Activated T-cell treated with anti-CD3 and anti-CD28 coated beads for 4 hours (primary cell): ENCODE measurements at regions not wholly inside any gene's neighbourhood (a gene's known extent, or its start where the extent isn't known, plus 50 kb on each side); places are given as distances from the start of the nearest gene placed in this dataset.

Experiments used
- DNase-seq: peaks from one replicate; pipeline ENCODE4 v3.0.0-alpha.2; 2020

DNA sequence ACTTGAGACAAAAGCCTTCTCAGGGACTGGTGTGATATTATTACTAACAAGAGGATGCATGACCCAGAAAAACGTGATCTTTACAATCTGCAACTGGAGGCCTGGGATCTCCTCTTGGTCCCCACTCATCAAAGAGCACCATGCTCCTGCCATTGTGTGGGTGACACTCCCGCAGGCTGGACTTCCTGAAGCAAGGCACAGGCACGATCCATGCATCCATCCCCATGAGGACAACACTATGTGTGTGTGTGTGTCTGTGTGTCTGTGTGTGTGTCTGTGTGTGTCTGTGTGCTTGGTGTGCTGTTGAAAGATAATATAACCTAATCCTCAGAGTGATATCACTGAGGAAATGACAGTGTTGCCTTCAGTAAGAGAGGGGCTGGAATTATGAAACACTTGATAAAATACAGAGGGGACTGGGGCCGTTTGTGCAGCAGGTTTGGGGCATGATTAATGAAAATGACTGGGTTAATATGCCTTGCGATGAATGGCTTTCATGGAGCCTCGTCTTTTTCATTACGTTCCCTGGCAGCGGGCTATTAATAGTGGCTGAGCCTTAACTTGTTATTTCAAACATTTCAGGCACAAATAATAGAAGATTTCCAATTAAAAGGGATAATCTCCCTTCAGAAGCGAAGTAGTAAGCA is 180.8 kb upstream of the TCERG1L start:
- DNase-seq, result no peak

DNA sequence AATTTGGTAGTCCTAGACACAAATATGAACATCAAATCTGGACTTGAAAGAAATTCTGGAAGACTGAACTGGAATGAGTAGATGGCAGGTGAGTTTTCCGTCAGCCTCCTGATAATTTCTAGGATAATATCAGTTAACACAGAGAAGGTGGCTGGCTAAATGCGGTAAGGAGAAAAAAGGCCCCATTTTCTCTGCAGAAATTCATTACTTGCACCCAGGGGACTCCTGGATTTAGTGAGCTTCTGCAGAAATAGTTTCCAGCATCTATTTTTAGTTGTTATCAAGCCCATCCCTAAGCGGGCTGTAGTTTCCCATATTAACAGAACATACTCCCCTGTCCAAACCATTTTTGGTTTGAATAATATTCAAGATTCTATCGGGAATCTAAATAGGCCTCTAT is 181.9 kb upstream of the TCERG1L start:
- DNase-seq, result no peak

DNA sequence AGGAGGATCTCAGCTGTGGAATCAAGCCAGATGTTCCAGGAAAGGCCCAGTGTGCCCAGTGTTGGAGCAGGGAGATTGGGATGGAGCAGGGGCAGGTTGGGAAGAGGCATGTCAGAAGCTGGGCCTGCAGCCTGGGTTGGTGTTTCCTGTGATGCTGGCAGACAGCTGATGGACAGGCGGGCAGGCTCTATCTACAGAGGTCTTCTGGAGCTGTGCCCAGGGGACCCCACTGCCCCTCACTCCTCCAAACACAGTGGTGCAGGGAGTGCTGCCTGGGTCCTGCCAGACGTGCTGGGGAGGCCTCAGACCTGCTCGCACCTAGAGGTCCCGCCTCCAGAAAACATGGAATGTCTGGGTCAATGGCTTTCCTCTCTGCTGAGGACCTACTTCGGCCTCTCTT is 182.9 kb upstream of the TCERG1L start:
- no peak for DNase-seq

DNA sequence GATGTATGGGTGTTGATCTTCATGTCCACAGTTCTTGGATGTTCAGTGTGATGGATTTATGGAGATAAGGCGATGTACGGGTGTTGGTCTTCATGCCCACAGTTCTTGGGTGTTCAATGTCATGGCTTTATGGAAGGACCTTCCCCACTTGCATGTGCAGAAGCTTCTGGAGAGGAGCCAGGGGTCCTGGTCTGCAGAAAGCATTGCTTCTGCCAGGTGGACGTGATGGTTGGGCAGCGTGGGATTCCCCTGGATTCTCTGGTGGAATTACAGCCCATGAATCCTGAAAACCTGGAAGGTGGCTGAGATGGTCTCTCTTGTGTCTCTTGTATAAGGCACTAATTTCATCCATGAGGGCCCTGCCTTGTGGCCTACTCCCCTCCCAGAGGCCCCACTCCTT is 183.7 kb upstream of the TCERG1L start:
- DNase-seq, result no peak

DNA sequence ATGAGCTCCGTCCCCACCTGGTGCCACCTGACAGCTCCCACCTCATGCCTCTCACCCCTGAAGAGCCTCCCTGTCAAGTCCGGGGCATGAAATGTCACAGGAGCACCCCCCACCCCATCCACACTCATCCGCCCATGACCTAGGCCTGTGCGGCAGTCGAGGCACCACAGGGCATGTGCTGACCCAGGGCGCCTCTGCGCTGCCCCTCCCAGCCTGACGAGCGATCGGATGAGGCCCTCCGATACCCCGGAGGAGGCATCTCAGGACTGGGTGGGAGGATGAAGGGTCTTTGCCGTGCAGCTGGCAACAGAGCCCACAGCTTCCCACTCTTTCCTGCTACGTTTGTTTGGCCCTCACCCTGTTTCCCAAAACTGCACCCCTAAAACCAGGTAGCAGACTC is 184.4 kb upstream of the TCERG1L start:
- DNase-seq, result no peak

DNA sequence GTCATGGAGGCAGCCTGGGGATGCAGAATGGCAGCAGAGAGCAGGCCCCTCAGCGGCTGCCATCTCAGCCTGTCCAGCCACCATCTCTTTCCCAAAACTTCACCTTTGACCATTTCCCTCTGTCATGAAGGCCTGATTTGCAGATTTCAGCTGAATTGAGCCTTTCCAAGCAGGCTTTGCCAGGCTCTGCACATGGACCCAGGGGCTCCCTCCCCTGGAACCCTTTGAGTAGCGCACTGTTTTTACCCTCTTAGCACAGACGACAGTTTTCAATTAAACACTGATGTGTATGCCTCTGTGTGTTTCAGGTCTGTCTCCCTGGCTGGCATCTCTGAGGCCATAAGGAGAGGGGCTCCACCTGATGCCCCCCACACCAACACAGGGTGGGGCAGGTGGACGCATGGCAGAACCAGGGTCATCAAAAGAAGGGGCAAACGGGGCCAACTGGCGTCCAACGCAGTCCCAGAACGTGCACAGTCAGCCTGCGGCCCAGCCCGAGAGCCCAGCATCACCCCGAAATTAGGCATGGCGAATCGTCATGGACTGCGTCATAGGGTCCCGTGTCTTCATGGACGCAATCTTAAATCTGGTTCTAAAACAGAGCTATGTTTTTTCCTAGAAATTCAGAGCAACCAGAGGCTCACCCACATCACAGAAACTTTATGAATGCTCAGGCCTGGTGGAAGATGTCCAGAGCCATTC is 185.0 kb upstream of the TCERG1L start:
- no peak for DNase-seq

DNA sequence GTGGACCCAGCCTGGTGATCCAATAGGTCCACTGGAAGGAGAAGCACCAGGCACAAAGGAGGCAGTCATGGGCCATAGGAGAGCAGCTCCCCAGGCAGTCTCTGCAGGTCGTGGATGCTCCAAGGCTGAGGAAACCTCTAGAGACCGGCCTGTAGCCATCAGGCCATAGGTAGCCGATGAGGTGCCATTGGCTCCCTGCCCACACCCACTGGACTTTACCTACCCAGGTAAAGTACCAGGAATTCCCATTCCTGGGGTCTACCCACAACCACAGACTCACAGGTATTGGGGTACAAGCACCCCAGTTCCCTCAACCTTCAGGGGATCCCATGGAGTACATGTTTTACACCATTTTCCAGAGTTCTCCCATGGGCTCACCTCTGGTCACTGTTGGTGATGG is 188.0 kb upstream of the TCERG1L start:
- no peak for DNase-seq

DNA sequence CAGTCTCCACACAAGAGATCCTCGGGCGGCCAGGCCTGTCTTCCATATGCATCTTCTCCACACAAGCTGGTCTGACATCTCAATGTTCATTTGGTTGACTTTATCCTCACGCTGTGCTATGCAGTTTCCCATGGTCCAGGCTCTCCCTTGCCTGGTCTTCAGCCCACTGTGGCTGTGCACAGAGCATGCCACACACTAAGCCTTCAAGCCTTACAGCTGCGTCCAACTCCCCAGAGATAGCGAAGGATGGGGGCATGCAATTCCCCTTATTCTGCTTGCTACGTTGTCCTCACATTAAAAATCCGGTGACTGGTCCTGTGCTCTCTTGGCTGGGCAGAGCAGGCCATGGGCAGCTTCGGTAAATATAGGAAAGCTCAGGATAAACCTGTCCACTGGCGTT is 188.7 kb upstream of the TCERG1L start:
- DNase-seq, result no peak

DNA sequence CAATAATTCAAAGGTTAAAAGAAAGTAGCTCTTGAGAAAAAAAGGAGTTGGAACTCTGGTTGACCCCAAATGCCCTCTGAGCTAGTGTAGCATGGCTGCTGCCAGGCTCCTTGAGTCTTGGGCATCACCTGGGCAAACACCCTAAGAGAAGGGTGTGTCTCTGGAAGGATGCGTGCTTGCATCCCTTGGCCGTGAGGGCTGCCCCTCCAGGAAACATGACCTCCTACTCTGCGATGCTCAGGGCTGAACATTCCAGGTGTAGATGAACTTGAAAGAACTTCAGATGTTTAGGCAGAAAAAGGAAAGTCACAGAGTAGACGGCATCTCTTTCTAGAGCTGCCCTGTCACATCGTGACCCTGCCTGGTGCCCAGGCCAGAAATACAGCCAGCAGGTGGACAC is 189.4 kb upstream of the TCERG1L start:
- no peak for DNase-seq

DNA sequence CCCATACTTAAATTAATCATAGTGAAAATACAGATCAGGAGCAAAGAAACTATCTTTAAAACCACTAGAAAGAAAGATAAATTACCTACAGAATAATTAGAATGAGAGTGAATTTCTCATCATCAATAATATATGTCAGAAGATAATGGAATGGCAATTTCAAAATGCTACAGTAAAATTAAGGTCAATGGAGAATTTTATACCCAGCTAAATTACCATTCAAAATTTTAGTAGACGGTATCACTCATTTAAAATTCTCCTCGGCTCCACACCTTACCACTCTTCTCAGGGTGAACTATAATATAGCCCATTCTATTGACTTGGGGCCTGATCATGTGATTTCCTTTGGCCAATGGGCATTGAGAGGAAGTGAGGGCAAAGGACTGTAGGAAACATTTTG is 192.5 kb upstream of the TCERG1L start:
- DNase-seq, result no peak

DNA sequence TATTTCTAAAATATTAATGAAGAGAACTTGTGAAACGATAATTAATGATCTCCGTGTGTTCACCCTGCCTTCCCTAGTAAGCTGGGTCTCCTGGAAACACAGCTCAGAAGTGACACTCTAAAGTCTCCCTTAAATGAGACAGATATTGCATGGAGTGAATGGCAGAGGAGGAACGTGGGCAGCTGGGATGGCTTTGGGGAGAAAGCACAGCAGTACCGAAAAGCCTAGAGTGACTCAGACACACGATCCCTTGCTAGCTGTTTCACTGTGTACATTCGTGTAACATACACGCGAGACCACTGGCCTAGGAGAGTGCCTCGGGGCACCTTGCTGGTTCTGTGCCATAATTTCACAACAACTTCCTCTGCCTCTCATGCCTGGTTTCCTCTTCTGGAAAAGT is 199.9 kb upstream of the TCERG1L start:
- DNase-seq, result no peak

DNA sequence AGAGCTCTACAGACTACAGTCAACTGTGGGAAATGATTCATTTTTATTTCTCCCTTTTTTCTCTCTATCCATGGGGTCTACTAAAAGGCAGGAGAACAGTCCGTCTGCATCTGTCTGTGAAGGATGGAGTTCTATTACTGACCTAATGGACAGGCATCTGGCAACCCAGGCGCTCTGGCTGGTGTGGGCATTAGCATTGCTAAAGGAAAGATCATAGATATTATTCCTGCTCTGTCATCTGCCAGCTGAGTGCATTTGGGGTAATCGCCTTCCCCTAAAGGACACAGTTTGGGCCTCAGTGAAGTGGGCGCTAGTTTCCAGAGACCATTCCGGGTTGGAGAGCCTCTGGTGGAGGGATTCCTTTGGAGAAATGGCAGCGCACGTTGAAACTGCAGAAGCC is 201.3 kb upstream of the TCERG1L start:
- DNase-seq, result no peak

DNA sequence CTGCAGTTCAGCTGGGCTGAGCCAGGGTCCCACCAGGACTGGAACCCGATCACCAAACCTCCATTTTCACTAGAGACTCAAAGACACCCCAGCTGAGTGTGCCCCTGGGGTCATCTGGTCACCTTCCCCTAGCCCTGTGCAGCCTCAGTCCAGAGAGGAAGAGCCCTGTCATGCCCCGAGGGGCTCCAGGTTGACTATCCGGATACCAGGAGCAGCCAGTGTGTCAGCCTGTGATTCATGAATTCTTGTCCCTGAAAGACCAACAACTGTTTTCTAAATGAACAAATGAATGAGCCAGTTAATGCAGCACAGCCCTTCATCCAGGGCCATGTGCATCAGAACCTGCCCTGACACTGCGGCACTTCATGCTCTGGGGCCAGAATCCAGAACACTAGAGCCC is 201.9 kb upstream of the TCERG1L start:
- no peak for DNase-seq

DNA sequence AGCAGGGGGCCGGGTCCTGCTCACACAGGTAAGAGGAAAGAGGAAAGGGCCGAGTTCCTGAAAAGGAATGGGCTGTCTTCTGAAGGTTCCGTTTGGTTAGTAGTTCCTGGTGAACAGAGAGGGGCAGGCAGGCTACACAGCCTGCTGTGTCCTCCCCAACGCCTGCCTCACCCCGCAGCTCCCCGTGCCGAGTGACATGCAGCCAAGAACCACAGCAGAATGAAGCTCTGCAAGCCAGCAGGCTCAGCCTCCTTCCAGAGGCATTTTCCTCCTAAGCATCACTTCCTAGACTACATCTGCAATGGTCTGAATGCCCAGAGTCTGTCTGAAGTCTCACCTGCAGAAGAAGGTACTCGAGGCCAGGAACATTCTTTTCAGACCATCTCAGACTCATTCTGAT is 202.4 kb upstream of the TCERG1L start:
- DNase-seq, result no peak

DNA sequence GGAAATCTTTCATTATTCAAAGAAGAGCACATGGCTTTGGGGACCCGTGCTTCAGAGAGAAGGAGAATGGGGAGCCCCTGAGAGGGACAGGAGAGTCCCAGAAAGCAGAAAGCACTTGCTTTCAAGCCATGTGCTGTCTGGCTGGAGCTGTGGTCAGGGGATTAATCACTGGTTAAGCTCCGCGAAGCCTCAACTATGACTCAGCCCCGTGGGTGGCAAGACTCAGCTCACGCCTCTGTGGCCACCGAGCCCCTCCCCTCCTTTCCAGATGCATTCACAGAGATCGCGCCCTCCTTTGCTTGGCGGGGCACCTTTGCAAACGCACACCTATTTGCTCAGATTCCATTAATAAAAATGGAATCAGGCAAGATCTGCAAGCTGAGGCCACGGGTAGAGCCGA is 202.9 kb upstream of the TCERG1L start:
- no peak for DNase-seq

DNA sequence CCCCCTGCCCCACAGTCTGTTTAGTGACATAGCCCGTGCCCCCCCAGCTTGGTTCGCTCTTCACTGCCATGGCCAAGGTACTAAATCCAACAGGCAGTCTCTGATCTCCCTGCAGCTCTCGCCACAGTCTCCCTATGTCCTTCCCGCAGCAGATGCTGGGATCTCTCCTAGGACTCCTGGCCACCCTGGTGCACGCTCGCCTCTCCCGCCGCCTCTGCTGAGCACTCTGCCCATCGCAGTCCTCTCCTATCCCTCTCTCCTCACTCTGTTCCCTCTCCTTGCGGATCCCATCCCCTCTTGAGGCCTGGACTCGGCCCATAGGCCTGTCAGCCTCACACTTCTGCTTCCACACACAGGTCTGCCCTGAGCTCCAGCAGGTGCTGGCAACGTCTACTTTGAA is 204.8 kb upstream of the TCERG1L start:
- DNase-seq, result no peak

DNA sequence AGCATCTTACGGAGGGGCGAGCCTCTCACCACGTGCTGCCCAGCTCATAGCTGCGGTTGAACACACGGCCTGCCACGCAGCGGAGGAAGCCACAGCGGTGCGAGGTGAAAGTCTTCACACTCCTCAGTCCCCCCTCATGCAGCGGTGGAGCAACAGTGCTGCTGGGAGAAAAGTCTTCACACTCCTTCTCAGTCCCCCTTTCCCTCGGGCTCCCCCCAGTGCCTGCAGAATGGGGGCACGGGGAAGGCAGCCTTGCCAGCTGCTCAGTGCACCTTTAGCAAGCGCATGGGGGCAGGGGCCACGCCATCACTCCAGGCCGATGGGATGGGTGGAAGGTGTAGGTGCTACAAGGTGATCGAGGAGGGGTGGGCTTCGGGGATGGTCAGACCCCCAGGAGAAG is 206.3 kb upstream of the TCERG1L start:
- no peak for DNase-seq

DNA sequence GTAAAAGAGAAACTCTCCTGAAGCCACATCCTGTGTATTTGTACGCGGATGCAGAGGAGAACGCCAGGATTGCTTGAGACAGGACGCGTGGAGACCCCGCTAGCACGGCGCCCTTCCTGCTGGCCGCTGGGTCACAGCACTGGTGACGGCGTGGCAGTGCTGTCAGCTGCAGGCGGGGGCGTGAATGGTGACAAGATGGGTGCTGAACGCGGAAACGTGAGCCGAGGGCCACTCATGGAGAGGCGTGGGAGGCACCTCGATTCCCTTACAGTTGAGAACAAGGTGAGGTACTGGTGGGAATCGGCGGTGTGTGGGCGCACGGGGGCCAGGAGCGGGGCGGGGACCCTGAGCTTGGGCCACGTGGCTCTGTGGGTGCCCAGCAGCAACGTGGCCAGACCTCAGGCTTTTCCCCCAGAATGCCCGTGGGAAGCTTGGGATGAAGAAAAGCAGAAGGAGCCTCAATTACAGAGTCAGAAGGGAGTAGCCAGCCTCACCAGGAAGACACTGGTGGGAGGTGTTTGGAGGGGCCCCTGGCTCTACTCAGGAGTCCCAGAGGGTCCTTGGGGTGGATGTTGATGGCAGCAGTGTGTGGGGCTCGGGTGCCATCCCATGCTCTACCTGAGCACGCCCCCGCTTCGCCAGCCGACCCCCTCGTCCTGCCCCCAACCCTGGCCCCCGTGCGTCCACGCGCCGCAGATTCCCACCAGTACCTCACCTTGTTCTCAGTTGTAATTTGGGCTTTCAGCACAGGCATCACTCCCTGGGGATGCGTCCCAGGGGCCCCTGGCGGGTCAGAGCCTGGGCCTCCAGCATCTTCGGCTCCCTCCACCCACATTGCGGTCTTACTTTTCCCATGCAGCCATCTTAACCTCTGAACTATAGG is 208.4 kb upstream of the TCERG1L start:
- no peak for DNase-seq

DNA sequence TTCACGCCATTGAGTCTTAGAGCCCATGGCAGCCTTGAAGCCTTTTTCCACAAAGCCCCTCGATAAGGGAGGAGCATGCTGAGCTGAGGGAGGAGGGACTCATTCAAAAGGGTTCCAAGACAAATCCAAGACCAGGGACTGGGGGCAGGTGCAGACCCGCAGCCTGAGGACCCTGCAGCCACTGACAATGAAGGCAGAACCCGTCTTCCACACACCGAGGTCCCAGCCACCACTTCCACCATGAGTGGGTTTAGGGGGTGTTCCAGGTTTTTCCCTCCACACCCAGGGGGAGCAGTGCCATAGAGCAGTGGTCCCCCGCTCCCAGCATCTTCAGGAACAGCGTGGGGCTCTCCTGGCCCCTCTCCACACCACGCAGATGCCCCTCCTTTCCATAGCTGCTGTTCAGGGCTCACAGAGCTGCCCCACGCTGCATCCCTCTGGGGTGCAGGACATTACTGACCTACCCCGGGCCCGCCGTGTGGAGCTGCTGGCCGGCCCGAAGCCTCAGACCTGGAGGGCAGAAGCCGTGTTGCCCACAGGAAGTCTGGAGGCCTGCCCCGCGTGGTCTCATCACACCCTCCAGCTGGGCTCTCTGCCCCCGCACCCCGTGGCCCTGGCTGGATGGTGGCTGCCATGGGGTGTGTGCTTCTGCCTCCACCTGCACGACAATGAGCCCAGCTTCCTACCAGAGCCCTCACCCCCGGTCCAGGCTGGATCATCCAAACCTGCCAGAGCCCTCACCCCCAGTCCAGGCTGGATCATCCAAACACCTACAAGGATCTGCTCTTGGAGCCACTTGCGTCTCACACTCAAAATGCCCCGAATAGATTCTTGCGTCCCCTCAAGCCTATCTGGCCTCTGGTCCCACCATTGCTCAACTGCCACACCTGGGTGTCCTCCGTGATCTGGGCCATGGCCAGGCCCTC is 220.0 kb upstream of the TCERG1L start:
- no peak for DNase-seq

DNA sequence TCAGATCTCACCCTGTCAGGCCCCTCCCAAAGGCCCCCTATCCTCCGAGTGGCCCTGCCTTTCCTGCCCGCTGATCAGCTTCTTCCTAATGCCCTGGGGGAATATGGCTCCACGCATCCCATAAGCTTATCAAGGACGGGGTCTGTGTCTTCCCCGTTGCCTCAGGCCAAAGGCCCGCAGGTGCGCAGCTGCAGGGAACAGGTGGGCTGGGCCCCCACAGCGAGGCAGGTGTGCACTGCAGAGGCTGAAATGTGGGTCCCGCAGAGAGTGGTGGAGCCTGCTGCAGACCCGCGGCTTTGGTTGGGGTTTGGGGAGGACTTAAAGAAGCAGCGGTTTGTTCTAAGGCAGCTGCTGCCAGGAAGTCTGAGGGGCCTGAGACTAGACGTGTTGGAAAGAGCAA is 220.8 kb upstream of the TCERG1L start:
- no peak for DNase-seq

DNA sequence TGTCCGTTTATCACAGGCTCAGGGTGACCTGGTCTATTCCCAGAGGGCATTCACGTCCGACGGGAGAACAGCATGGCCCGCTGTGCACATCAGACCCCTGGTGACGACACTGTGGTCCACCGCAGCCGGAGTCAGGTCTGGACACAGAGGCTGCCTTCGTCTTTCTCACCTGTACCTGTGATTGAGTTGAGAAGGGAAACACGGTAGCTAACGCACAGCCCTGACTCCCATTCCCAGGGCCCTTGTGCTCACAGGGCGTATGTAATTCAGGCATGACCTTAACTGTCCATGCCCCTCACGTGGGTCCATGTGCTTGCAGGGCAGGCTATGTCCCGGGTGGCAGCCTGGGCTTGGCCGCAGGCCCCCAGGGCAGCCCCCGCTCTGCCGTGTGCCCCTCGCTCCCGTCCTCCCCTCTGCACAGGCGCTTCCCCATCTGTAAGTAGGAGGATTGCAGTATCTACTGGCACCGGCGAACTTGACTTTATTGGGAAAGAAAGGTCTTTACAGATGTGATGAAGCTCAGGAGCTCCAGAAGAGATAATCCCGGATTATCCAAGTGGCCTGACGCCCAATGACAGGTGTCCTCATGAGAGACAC is 221.3 kb upstream of the TCERG1L start:
- no peak for DNase-seq

DNA sequence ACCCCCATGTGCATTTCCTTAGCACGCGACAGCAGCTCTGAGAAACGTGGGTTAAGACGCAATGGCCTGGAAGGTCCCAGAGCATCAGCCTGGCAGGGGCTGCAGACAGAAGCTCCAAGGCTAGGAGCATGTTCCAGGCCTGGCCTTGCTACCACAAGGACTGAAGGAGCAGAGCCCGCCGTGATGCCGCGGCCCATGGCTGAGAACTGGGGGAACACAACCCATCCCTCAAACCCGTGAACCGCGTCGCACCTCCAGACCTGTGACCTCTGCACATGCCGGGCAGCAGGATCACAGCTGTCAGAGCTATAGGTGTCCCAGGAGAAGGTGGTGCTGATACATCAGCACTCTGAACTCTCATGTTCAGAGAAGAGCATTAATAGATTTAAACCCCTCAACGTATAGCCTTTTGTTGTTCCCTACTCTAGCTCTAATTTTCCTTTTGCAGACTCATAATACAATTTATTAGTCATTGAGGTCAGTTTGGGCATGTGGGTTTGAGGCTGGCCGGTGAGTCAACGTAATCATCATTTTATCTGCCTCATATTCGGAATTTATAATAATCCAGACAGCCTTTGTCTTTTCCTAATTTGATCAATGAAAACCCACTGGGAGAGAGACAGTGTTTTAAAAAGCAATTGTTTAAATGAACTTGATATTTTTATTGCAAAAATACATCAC is 222.5 kb upstream of the TCERG1L start:
- DNase-seq, result no peak
